BE2C (cell line): ENCODE measurements at regions not wholly inside any gene's neighbourhood (a gene's known extent, or its start where the extent isn't known, plus 50 kb on each side); places are given as distances from the start of the nearest gene placed in this dataset.

ENCODE experiments used
- DNase-seq: peaks from one replicate; pipeline ENCODE4 v3.0.0-alpha.2; 2020
- H3K27me3 ChIP-seq: fragments of 250-450 bp; sonication (Bioruptor Pico); 2 replicates; pipeline ENCODE4 v1.5.1; 2020; ENCODE audit warnings: mild to moderate bottlenecking
- H3K36me3 ChIP-seq: fragments of 250-450 bp; sonication (Bioruptor Pico); 2 replicates; pipeline ENCODE4 v1.5.1; 2020; ENCODE audit warnings: mild to moderate bottlenecking
- H3K4me1 ChIP-seq: fragments of 250-450 bp; sonication (Bioruptor Pico); 2 replicates; pipeline ENCODE4 v1.5.1; 2020
- H3K4me3 ChIP-seq: 2 replicates; pipeline ENCODE4 v1.5.1; 2011; ENCODE audit warnings: low read depth, low read length
- H3K9me3 ChIP-seq: fragments of 250-450 bp; sonication (Bioruptor Pico); 2 replicates; pipeline ENCODE4 v1.5.1; 2020
- TF ChIP-seq, protein P1 (sequence below): IDR thresholded peaks from 2 replicates; pipeline ENCODE4 v1.5.1; 2012; ENCODE audit warnings: mild to moderate bottlenecking, low read depth, low read length

DNA sequence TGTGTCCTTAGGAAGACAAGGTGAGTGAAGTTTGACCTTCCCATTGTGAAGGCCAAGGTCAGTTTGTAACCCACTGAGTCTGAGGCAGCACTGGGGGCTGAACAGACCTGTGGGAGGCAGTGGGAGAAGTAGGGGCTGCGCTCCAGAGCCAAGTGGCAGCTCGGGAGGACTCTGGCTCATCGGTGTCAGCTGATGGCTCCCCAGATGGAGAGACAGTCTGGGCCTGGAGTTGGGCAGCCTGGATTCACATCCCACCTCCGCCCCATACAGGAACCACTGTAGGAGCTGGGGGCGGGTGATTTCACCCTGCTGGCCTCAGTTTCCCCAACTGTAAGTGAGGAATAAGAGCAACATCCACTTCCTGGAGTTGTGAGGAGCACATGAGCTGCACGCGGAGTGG lies 128.4 kb downstream of the FOXL1 start:
- Histone ChIP-seq H3K9me3 (no peaks in the 10 kb centered on the region), H3K4me3 (no peak overlapping the region), H3K4me1 (no peaks in the 10 kb centered on the region), H3K27me3 (no peaks in the 10 kb centered on the region), H3K36me3 (no peaks in the 10 kb centered on the region)
- no peak for DNase-seq
- TF ChIP-seq, protein P1, sequence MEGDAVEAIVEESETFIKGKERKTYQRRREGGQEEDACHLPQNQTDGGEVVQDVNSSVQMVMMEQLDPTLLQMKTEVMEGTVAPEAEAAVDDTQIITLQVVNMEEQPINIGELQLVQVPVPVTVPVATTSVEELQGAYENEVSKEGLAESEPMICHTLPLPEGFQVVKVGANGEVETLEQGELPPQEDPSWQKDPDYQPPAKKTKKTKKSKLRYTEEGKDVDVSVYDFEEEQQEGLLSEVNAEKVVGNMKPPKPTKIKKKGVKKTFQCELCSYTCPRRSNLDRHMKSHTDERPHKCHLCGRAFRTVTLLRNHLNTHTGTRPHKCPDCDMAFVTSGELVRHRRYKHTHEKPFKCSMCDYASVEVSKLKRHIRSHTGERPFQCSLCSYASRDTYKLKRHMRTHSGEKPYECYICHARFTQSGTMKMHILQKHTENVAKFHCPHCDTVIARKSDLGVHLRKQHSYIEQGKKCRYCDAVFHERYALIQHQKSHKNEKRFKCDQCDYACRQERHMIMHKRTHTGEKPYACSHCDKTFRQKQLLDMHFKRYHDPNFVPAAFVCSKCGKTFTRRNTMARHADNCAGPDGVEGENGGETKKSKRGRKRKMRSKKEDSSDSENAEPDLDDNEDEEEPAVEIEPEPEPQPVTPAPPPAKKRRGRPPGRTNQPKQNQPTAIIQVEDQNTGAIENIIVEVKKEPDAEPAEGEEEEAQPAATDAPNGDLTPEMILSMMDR: no peak

DNA sequence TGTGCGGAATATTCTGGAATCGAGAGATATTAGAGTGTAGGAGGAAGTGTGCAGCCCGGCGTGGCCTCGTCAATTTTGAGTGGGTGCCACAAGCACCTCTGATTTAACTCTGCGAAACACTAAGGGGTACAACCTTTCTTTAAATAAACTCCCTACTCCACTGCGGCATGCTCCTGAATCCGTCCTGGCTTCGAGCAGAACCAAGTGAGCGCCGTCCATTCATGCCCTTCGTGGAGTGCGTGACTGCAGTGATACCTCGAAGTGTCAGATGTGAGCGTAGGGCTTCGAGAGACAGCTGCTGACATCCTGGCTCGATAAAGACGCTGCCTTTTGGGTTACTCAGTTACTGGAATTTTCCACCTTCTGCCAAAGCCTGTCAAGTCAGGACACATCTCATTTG lies 128.8 kb downstream of the FOXL1 start:
- DNase-seq: no peak
- H3K27me3 ChIP-seq: no peaks in the 10 kb centered on the region
- TF ChIP-seq, protein P1: no peak
- no peaks in the 10 kb centered on the region for H3K4me1 ChIP-seq
- no peaks in the 10 kb centered on the region for H3K36me3 ChIP-seq
- no peak overlapping the region for H3K4me3 ChIP-seq
- no peaks in the 10 kb centered on the region for H3K9me3 ChIP-seq

DNA sequence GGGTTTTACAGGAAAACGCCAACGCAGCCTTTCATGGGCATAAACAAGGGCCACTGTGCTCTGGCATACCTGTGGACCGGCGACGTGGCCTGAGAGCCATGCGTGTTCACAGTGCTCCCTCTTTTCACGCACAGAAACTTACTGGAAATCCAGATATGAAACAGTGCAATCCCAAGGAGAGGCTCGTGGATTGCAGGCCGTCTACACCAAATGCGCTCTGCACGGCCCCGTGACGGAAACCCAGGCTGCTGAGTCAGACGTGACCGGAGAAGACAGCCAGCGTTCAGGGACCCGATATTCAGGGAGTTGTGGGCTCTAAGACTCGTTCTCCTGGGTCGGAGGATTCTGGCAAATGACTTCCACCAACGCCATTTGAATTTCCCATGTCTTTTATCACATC lies 129.2 kb downstream of the FOXL1 start:
- H3K36me3 ChIP-seq: no peaks in the 10 kb centered on the region
- no peaks in the 10 kb centered on the region for H3K27me3 ChIP-seq
- TF ChIP-seq, protein P1: no peak
- DNase-seq: no peak
- H3K9me3 ChIP-seq: no peaks in the 10 kb centered on the region
- H3K4me1 ChIP-seq: no peaks in the 10 kb centered on the region
- no peak overlapping the region for H3K4me3 ChIP-seq

DNA sequence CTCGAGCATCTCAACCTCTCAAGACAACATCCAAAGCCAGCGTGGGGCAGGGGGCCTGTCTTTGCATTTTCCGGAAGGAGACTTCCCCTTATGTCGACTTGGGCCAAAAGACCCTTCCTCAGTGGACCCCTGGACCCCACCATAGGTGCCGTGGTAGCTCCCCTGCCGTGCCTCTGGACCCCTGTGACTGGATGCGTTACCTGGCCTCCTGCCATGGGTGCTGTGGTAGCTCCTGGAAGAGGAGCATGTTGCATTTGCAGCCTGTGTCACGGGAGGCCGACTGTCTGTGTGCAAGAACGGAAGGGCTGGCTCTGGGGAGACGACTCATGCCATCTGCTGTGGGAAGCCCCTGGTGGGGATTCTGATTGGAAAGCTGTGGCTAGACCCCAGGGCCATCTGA lies 130.1 kb downstream of the FOXL1 start:
- Histone ChIP-seq H3K27me3 (no peaks in the 10 kb centered on the region), H3K4me1 (no peaks in the 10 kb centered on the region), H3K9me3 (no peaks in the 10 kb centered on the region), H3K4me3 (no peak overlapping the region), H3K36me3 (no peaks in the 10 kb centered on the region)
- TF ChIP-seq, protein P1: no peak
- no peak for DNase-seq

DNA sequence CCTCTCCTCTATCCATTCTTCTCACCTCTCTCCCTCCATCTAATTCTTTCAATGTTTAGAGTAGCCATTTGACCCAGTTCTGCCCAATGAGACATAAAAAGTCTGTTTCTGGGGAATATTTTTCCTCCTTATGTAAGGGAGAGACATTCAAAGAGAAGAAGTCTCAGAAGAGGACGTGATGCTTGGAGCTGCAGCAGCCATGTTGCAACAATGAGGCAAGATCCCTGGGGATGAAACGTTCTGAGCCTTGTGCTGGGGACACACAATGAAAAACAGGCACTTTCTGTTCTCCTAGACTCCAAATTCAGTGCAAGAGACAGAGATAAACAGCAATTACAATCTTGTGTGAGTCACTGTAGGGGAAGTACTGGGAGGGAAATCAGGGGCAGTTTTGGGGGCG lies 130.8 kb downstream of the FOXL1 start:
- Histone ChIP-seq H3K27me3 (no peaks in the 10 kb centered on the region), H3K4me1 (no peaks in the 10 kb centered on the region), H3K36me3 (no peaks in the 10 kb centered on the region), H3K9me3 (no peaks in the 10 kb centered on the region), H3K4me3 (no peak overlapping the region)
- TF ChIP-seq, protein P1: no peak
- DNase-seq: no peak

DNA sequence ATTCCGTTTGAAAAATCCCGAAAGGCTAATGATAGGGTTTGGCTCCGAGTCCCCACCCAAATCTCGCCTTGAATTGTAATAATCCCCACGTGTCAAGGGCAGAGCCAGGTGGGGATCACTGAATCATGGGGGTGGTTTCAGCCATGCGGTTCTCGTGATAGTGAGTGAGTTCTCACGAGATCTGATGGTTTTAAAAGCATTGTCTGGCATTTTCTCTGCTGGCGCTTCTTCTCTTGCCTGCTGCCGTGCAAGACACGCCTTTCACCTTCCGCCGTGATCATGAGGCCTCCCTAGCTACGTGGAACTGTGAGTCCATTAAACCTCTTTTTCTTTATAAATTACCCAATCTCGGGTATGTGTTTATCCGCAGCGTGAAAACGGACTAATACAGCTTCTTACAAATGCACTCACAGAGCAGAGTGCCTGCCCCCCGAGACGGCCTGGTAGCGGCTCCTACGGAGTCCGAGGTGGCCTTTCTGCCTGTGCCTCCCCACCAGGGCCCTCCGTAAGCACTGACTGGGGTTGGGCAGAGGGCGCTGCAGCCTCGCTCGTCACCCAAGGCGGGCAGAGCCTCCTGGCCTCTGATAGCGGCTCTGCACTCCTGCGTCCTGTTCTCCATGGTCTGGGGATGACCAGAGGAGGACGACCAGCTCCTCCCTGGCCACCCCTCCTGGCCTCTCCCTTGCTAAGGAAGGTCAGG lies 131.7 kb downstream of the FOXL1 start:
- Histone ChIP-seq H3K4me3 (no peak overlapping the region), H3K27me3 (no peaks in the 10 kb centered on the region), H3K36me3 (no peaks in the 10 kb centered on the region), H3K4me1 (no peaks in the 10 kb centered on the region), H3K9me3 (no peaks in the 10 kb centered on the region)
- TF ChIP-seq, protein P1: no peak
- no peak for DNase-seq
